Endometrium (tissue), 2 donors: ENCODE measurements at regions not wholly inside any gene's neighbourhood (a gene's known extent, or its start where the extent isn't known, plus 50 kb on each side); places are given as distances from the start of the nearest gene placed in this dataset.

Source experiments
- FAIRE-seq: peaks from 2 replicates; lab custom pipeline; 2012; peaks lifted over from hg19 to GRCh38; lab: Jason Lieb, UNC
- donor health status: control.
- donor health status: control.

DNA sequence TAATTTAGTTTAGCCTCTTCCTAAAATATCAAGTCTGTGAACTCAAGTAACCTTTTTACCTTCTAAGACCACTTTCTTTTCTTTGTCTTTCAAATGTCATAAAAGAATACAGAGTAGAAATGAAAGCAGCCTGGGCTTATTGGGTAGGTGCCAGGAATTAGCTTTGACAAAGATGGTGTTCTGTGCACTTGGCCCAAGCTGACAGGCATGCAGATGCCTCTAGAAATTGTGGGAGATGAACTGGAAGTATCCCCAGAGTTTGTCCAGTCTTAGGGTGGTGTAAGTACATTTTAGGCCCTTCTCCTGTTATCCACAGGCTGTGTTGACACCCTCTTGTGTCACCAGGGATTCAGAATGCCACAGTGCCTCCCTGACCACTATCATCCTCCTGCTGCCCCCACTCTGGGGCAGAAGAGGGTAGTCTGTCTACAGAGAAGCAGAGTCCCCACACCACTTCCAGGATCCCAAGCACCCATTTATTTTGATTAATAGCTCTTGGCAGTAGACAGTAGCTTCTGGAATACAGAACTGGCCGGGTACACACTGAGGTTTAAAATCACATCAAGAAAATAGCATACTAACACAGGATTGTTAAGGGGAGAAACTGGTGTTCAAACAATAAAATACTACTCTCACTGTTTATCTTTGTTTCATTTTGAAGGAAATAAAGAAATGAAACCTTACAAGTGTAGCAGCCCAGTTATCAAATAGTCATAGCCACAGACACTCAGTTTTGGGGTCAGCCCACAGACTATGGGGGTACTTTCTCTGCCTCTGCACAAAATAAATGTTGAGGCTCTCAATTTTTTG, 343.2 kb downstream of the KCNRG start:
- FAIRE-seq: no peak

DNA sequence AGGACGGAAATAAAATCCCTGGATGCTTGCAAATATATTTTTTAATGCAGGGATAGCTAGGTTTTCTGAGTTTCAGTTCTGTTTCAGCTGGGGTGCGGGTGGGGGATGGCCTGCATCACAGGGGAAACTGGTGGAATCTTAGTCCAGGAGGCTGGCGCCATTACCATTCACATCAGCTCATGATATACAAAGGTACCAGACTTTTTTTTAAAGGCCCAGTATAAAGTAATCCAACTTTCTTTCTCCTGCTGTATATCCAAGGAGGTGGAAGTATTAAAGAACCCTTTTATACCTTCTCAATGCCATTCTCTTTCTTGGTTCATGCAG, 343.8 kb downstream of the KCNRG start:
- FAIRE-seq: no peak

DNA sequence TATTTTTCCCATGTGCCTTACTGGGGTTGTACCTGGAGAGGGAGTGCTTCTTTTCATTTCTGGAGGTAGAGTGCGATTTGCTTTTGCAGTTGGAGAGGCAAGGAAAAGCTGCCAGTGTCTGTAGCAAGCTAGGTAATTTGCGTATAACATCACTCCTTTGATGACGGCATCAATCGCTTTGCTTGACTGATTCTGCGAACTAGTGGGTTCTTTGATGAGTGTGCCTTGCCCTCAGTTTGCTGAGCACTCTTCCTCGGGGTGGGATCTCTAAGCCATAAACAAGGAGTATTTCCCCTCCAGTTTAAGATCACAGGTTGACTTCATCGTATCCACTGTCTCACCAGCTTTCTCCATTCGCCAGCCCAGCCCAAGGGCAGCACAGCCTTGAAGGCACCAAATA, 344.5 kb downstream of the KCNRG start:
- no peak for FAIRE-seq

- FAIRE-seq: no peak
Observed at GRCh38 chr13:50360637-50361036, 345.4 kb downstream of the KCNRG start.

DNA sequence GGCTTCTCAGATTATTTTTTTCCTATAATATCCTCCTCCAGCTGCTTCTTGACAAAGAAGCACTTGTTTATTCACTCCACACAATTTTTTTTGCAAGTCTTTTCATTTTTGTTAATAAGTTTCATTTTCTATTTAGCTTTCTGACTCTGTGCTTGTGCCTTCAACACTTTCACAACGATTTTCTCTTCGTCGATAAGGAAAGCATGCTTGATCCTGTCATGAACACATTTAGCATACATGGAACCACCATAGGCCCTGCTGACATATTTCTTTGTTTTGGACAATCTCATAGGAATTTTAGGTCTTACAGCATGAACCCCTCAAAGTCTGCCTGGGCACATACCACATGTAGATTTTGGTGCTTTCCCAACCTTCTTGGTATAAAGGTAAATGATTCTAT, 346.0 kb downstream of the KCNRG start:
- no peak for FAIRE-seq

DNA sequence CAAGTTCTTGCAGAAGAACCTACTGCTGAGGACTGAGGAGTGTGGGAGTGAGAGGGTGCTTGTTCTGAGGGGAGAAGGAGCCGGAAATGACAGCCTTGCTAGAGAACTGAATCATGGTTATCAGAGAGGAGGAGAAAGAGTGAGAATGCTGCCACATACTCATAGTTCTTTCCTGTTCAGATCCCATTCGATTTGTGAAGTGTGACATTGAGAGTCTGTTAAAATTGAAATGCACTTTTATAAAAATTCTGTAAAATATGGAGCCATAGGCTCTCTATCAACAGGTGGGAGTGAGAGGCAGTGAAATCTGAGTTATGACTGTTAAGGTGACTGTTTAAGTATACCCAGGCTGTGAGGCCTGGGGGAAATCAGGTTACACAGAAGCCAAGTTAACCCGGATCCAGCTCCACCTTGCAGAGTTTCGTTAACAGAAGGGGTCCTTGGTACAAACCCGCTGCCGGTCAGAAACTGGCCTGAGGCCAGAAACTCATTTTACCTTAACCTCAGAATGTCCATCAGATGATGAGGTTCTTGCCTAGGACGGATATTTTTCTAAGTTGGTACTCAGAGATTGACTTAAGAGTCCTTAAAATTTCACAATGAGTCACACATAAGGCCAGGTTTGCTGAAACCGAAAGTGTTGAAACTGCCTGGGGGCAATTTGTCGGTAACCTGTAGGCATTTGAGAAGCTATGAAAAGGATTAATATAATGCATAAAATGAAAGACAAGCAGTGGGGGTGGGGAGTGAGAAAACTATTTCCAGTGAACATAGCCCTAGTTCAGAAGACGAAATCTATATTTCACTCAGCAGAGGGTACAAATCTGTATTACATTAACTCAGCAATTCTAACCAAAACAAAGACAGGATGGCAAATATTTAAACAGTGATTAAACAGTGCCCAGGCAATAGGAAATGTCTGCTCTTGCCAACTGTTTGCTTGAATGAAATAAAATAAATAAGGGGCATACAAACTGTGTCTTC, 350.5 kb downstream of the KCNRG start:
- FAIRE-seq: no peak

- FAIRE-seq: no peak
Observed at GRCh38 chr13:50366488-50367174, 351.4 kb downstream of the KCNRG start.

DNA sequence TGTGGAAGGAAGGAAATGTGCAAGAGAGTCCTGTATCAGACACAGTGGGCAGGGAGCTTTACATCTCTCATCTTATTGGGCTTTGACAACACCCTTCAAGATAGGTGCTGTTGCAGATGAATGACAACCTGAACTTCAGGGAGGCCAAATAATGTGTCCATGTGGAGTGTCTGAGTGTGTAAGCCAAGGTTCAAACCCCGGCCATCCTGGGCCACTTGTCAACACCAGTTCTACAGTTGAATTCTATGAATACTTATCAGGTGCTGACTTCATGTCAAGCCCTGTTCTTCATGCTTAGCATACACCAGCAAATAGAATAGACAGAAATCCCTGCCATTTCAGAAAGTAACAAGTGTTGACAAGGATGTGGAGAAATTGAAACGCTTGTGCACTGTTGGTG, 354.4 kb downstream of the KCNRG start:
- FAIRE-seq: no peak

- no peak for FAIRE-seq
Observed at GRCh38 chr13:50370303-50370950, 355.2 kb downstream of the KCNRG start.

DNA sequence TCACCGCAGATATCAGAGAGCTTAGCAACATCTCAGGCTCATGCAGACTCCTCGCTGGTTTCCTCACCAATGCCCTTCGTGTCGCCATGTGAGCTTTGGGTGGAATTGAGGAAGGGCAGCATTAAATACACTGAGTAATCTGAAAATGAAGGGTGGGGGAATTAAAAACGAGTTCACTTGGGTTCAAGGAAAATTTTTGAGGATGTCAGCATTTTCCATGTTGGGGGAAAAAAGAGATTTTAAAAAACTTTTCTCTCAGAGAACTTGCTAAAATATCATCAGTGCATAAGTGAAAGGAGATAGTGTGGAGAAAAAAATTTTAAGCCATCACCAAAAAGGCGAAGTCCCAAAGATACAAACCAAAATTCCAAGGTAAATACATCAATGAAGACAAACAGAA, 359.3 kb downstream of the KCNRG start:
- FAIRE-seq: no peak

DNA sequence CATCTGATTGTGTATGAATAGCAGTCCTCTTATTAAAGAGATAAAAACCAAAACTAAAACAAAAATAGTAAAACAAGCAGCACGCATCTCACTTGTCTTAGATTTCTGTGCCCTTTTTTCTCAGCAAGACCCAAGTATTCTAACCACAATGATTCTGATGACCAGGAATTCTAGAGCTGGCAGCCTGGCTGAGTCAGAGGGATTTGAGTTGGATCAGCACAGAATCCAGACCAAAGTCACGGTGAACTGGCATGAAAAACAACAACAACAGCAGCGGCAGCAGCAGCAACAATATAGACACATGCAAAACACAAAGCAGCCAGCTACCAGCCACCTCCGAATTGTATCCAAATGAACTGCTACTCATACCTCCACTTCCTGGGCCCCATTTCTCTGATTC, 360.5 kb downstream of the KCNRG start:
- FAIRE-seq: no peak

DNA sequence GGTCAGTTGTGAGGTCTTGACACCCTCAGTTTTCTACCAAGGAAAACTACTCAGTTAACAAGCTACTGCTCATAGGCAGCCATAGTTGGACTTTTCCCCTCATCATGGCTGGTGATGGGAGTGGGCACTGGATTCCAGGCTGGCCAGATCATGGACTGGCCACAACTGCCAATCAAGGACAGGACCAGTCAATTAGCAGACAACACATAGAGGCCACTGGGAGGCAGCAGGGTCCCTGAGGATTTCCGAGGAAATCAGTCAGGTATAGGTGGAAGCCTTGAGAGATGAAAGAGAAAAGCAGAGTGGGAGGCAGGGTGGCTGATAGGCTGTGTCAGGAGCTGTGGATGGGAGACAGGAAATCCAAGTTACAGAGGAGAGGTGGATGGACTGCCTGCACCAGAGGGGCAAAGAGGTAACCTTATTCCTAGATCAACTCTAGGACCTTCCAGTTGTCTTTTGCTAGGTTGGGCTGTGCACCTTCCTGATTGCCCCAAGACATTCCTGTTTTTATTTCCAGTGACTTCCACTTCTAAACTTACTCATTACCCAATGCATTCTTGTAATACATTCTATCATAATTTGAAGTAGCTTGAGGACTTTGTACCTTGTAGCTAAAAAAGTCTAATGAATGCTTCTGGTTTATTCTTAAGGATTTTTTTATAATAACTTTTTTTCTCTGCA, 361.8 kb downstream of the KCNRG start:
- FAIRE-seq: no peak

- no peak for FAIRE-seq
Observed at GRCh38 chr13:50377726-50378270, 362.6 kb downstream of the KCNRG start.

DNA sequence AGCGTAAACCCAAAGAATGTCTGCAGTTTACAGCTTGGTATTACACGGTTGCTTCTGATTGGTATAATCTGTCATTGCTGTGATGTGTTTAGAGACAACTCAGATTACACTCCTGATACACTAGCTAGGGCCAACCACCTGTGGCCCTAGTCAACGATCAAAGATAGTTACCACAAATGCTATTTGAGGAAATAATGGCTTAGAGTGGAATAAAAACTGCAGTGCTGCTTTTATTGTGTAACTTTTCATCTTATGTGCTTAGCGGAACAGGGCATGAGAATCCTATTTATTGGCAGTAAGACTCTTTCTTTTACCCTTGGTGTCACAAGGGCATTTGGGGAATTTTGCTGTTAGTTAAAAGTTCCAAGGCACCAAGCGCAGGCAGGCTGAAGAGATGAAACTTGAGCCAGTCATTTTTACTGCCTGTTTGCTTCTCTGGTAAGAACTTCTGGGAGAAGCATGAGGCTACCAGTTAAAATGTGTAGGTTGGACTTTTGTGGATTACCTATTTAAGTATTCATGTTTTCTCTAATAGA, 363.3 kb downstream of the KCNRG start:
- FAIRE-seq: no peak

DNA sequence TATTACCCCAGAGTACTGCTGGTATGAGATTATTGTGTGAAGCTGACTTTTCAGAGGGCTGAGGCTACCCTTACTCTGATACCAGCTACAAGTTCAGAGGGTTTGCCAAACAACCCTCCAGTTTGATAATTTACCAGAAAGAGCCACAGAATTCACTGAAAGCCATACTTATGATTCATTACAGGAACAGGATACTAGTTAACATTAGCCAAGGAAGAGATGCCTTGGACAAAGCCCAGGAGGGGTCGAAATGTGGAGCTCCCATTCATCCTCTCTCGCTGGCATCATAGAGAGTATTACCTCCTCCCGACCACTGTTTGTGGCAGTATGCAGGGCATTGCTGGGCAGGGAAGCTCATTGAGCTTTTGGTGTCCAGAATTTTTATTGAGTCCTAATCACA, 364.3 kb downstream of the KCNRG start:
- FAIRE-seq: no peak

DNA sequence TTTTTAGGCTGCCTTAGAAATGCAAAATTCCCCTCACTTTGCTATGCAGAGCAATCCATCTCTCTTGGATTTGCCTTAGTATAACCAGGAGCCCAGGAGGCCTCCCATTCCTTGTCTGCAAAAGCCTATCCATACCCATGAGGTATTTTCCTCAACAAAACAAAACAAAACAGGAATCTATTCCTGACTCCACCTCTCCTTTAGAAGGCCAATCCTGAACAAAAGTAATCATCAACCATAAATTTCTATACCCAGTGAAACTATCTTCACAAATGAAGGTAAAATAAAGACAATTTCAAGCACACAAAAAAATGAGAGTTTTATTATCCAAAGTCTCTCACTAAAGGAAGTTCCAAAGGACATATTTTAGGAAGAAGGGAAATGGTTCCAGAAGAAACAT, 365.7 kb downstream of the KCNRG start:
- FAIRE-seq: no peak

GRCh38 chr13:50382511-50382910, 367.3 kb downstream of the KCNRG start:
- no peak for FAIRE-seq

- FAIRE-seq: no peak
Observed at GRCh38 chr13:50382951-50383350, 367.7 kb downstream of the KCNRG start.

- FAIRE-seq: no peak
Observed at GRCh38 chr13:50384724-50385123, 369.5 kb downstream of the KCNRG start.

- FAIRE-seq: no peak
Observed at GRCh38 chr13:50386541-50387050, 371.4 kb downstream of the KCNRG start.

GRCh38 chr13:50387051-50387581, 371.9 kb downstream of the KCNRG start:
- no peak for FAIRE-seq
